PFSK-1 (cell line): ENCODE measurements at regions not wholly inside any gene's neighbourhood (a gene's known extent, or its start where the extent isn't known, plus 50 kb on each side); places are given as distances from the start of the nearest gene placed in this dataset.

Experiments
- FOXP2 ChIP-seq: optimal IDR thresholded peaks from 2 replicates; pipeline ENCODE3; 2011; ENCODE audit warnings: borderline replicate concordance, control low read depth, inconsistent platforms; ENCODE audit not compliant: insufficient read depth; ENCODE audit errors: extremely low read length, extremely low read depth
- POLR2AphosphoS5 ChIP-seq: IDR thresholded peaks from 2 replicates; pipeline ENCODE4 v1.6.1; 2012; ENCODE audit warnings: low read depth, mild to moderate bottlenecking, control low read depth, low read length, moderate library complexity
- REST ChIP-seq, 2 experiments: IDR thresholded peaks; 2 replicates each; pipeline versions ENCODE4 v1.6.1 to v1.8.0; 2011 to 2012; ENCODE audit warnings: low read depth in 2 of 2, low read length in 2 of 2, control low read depth in 1 of 2, inconsistent platforms in 1 of 2, mild to moderate bottlenecking in 1 of 2, moderate library complexity in 1 of 2; ENCODE audit not compliant: insufficient read depth in 1 of 2
- SIN3A ChIP-seq: IDR thresholded peaks from 2 replicates; pipeline ENCODE4 v1.6.1; 2012; ENCODE audit warnings: mild to moderate bottlenecking, low read length, moderate library complexity, borderline replicate concordance; ENCODE audit not compliant: insufficient read depth
- TAF1 ChIP-seq: IDR thresholded peaks from 2 replicates; pipeline ENCODE4 v1.6.1; 2012; ENCODE audit warnings: low read length, control low read depth, borderline replicate concordance; ENCODE audit not compliant: insufficient read depth

- TF ChIP-seq REST (IDR thresholded peaks at IDR 0.05; ENCODE audit: insufficient read depth in 1 of 2, low read depth in 2 of 2, low read length in 2 of 2) = no peak
- TF ChIP-seq TAF1 = no peak
- no peak for TF ChIP-seq POLR2AphosphoS5
- no peak for TF ChIP-seq SIN3A
- no peak for TF ChIP-seq FOXP2
These were observed 899.9 kb downstream of the TAF11L14 start for GRCh38 chr5:18534119-18534518.
